22Rv1 (cell line): ENCODE measurements at regions not wholly inside any gene's neighbourhood (a gene's known extent, or its start where the extent isn't known, plus 50 kb on each side); places are given as distances from the start of the nearest gene placed in this dataset.

Source experiments
- H3K27ac ChIP-seq: fragments of 450-650 bp; 2 replicates; pipeline ENCODE4 v1.5.1; 2017
- CTCF ChIP-seq: fragments of 450-650 bp; IDR thresholded peaks from 2 replicates; pipeline ENCODE4 v1.5.1; 2017; ENCODE audit warnings: mild to moderate bottlenecking
- ZFX ChIP-seq: fragments of 450-650 bp; IDR thresholded peaks from 2 replicates; pipeline ENCODE4 v1.6.1; 2017; ENCODE audit warnings: antibody characterized with exemption, borderline replicate concordance

GRCh38 chr4:179125870-179126269, 1683.6 kb upstream of the AGA start:
- H3K27ac ChIP-seq: no peak overlapping the region
- TF ChIP-seq ZFX (no peak), CTCF (no peak)

GRCh38 chr4:179128299-179128698, 1686.1 kb upstream of the AGA start:
- no peak for TF ChIP-seq ZFX
- H3K27ac ChIP-seq: no peak overlapping the region

- TF ChIP-seq ZFX (no peak), CTCF (no peak)
- H3K27ac ChIP-seq: no peak overlapping the region
Measured at GRCh38 chr4:179130122-179130714, 1688.0 kb upstream of the AGA start.

DNA sequence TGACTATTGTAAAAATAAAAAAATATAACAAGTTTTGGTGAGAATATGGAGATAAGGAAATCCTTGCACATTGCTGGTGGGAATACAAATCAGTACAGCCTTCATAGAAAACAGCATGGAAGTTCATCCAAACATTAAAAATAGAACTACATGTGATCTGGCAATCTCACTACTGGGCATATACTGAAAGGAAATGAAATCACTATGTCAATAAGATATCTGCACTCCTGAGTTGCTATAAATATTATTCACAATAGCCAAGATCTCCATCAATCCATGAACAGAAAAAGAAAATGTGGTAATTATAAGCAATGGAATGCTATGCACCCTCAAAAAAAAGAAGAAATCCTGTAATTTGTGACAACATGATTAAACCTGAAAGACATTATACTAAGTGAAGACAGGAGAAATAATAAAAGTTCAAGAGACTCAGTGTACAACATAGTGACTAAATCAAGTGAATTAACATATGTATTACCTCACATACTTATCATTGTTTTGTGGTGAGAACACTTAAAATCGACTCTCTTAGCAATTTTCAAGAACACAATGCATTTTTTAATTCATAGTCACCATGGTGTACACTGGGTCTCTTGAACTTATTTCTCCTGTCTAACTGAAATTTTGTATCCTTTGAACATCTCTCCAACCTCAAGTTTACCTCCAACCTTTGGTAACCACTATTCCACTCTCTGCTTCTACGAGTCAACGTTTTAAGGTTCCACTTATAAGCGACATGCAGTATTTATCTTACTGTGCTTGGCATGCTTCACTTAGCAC, 1703.7 kb upstream of the AGA start:
- no peak overlapping the region for H3K27ac ChIP-seq
- TF ChIP-seq ZFX (no peak), CTCF (no peak)

DNA sequence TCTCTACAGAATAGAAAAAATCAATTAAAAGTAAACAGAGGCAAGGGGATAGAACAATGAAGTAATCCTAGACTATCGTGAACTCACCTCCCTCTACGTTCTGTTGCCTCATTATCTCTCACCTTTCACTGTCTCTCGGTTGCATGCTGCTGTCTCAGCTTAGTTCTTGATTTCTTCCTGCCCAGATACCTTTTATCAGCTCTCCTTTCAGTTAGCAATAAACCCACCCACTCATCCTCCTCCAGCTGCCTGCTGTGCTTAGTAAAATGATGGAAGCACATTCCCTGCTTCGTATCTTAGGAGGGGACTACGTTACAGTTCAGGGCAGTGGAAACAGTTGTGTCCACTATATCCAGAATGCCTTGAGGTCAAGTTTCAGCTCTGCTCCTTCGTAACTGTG, 1709.5 kb upstream of the AGA start:
- TF ChIP-seq ZFX (no peak), CTCF (no peak)
- H3K27ac ChIP-seq: no peak overlapping the region

DNA sequence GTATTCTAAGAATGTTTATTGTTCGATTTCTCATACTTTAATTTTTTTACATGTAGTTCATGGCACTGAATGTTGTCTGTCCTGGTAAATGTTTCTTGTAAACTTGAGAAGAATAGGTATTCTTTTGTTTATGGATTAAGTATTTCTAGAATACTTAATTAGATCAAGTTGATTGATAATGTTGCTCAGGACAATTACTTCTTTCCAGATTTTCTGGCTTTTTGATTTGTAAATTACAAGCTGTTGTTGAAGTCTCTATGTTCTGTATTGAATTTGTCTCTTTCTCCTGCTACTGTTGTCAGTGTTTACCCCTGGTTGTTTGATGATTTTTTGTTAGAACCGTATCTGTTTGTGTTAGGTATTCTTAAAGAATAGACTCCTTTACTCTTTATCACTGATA, 1720.9 kb upstream of the AGA start:
- TF ChIP-seq CTCF (no peak), ZFX (no peak)
- H3K27ac ChIP-seq: peak overlapping the region; percentile 78; the same call in 1 of the 2 replicates

DNA sequence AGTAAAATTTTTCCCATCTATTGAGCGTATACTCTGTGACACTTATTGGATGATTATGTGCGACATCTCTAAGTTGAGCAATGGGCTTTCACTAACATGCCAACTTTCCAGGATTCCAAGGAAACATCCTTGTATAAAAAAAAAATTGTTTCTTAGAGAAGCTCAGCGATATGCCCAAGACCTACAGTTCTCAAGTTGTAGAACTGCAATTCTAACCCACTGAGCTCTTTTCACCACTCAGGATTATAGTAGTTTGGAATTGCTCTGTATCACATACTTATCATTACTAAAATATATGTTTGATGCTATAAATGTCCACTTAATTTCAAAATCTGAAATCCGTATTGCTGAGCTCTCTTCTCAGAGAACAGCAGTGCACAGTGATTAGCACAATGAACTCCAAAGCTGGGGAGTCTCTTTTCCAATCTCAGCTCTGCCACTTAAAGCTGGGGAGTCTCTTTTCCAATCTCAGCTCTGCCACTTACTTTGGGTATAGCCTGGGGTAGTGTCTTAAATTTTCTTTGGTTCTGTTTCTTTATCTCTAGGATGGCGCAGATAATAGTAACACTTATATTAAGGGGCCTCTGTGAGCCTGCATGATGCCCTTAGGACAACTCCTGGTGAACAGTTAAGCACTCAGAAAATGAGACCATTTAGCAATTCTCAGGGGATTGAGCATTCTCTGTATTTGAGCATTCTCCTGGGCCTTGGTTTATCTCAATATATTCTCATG, 1722.2 kb upstream of the AGA start:
- TF ChIP-seq CTCF (no peak), ZFX (no peak)
- peak overlapping the region; percentile 78 for H3K27ac ChIP-seq
